HepG2 (cell line): ENCODE measurements at regions not wholly inside any gene's neighbourhood (a gene's known extent, or its start where the extent isn't known, plus 50 kb on each side); places are given as distances from the start of the nearest gene placed in this dataset.

Source experiments
- ATAC-seq: fragments of 200-7000 bp; cut with Tn5 transposase; 3 replicates; pipeline ENCODE4 v1.9.1; 2020; ENCODE audit warnings: mild to moderate bottlenecking, moderate library complexity
- BruUV-seq: library from RNA; stranded (reverse); fragments of 400-500 nt; replicated peaks from 2 replicates; lab custom pipeline; 2021; lab: Mats Ljungman, UMichigan
- CTCF ChIA-PET: fragments of 300-600 bp; formaldehyde crosslinking; extraction: SDS; loops from one replicate; lab custom pipeline; 2021; ENCODE audit warnings: low total read pairs, inconsistent platforms, low intra/inter-chr PET ratio; lab: Yijun Ruan, JAX
- POLR2A ChIA-PET: fragments of 350-600 bp; sonication (Branson Sonifier 250); formaldehyde crosslinking; loops from one replicate; lab custom pipeline; 2020; ENCODE audit warnings: antibody characterized with exemption, inconsistent platforms; lab: Yijun Ruan, JAX
- DNase-seq: peaks from one replicate; pipeline ENCODE4 v3.0.0-alpha.2; 2015; ENCODE audit warnings: low spot score
- FAIRE-seq: peaks from 3 replicates; lab custom pipeline; 2011; peaks lifted over from hg19 to GRCh38; lab: Jason Lieb, UNC
- H2AFZ ChIP-seq: one replicate; pipeline ENCODE4 v1.6.1; 2011; ENCODE audit warnings: low read length, inconsistent platforms
- H3K27ac ChIP-seq: fragments of 300-600 bp; 3 replicates; pipeline ENCODE4 v1.8.0; 2011; ENCODE audit warnings: mixed run types, mild to moderate bottlenecking, mixed read lengths, low read length, inconsistent platforms; ENCODE audit not compliant: insufficient read depth; ENCODE audit errors: extremely low read length
- H3K27me3 ChIP-seq, 2 experiments: fragments of 200-600 bp in 1 of 2; 2 replicates in 1 of 2; 3 replicates in 1 of 2; pipeline versions ENCODE4 v1.6.0 to v1.8.0; 2011; ENCODE audit warnings: low read length in 2 of 2, mild to moderate bottlenecking in 2 of 2, moderate library complexity in 2 of 2, inconsistent platforms in 1 of 2; ENCODE audit not compliant: insufficient read depth in 2 of 2, control insufficient read depth in 1 of 2
- H3K36me3 ChIP-seq, 2 experiments: fragments of 200-600 bp in 1 of 2; replicated peaks in 1 of 2; 2 replicates in 1 of 2; 3 replicates in 1 of 2; pipeline versions ENCODE4 v1.5.1 to v1.8.0; 2011; ENCODE audit warnings: low read length in 2 of 2, inconsistent platforms in 1 of 2; ENCODE audit not compliant: insufficient read depth in 2 of 2, control insufficient read depth in 1 of 2
- H3K4me1 ChIP-seq: 2 replicates; pipeline ENCODE4 v1.5.1; 2012; ENCODE audit warnings: low read length, inconsistent platforms; ENCODE audit not compliant: insufficient read depth
- H3K4me2 ChIP-seq: 2 replicates; pipeline ENCODE4 v1.6.0; 2011; ENCODE audit warnings: low read depth, low read length, inconsistent platforms
- H3K4me3 ChIP-seq, 3 experiments: fragments of 200-600 bp in 1 of 3; sonication (generic), shearing (Covaris generic) in 1 of 3; replicated peaks in 1 of 3; 2 replicates each; pipeline ENCODE4 v1.5.1; 2011 to 2016; ENCODE audit warnings: low read length in 3 of 3, inconsistent platforms in 2 of 3, low read depth in 2 of 3, mild to moderate bottlenecking in 2 of 3, control low read depth in 1 of 3, mixed read lengths in 1 of 3; ENCODE audit not compliant: insufficient read depth in 1 of 3
- H3K79me2 ChIP-seq: one replicate; pipeline ENCODE4 v1.6.1; 2011; ENCODE audit warnings: low read length, inconsistent platforms; ENCODE audit not compliant: insufficient read depth
- H3K9ac ChIP-seq: 2 replicates; pipeline ENCODE4 v1.6.0; 2011; ENCODE audit warnings: mild to moderate bottlenecking, low read depth, low read length, inconsistent platforms; ENCODE audit not compliant: insufficient read depth
- H3K9me3 ChIP-seq: 2 replicates; pipeline ENCODE4 v1.5.1; 2012; ENCODE audit warnings: mild to moderate bottlenecking, low read length
- H4K20me1 ChIP-seq: 2 replicates; pipeline ENCODE4 v1.6.0; 2011; ENCODE audit warnings: inconsistent platforms, mild to moderate bottlenecking, low read length, moderate library complexity; ENCODE audit not compliant: insufficient read depth
- ATF7 ChIP-seq, 2 experiments: fragments of 450-650 bp in 1 of 2; sonication (generic) in 1 of 2; formaldehyde crosslinking in 1 of 2; IDR thresholded peaks; 2 replicates each; pipeline versions ENCODE4 v1.4.0 to v1.6.1; 2016 to 2020; ENCODE audit warnings: antibody characterized with exemption in 1 of 2, mild to moderate bottlenecking in 1 of 2, missing genetic modification reagents in 1 of 2
- CTCF ChIP-seq: sonication (generic); formaldehyde crosslinking; IDR thresholded peaks from 2 replicates; pipeline ENCODE4 v1.5.0; 2020; ENCODE audit warnings: mild to moderate bottlenecking, missing genetic modification reagents, moderate library complexity
- HHEX ChIP-seq: IDR thresholded peaks from 2 replicates; pipeline ENCODE4 v1.6.1; 2016; ENCODE audit warnings: control low read depth
- HNRNPH1 ChIP-seq: fragments of 200-400 bp; formaldehyde crosslinking; optimal IDR thresholded peaks from 2 replicates; pipeline ENCODE3; 2017; ENCODE audit warnings: mild to moderate bottlenecking, low read depth, low read length
- HNRNPUL1 ChIP-seq: fragments of 200-400 bp; formaldehyde crosslinking; IDR thresholded peaks from 2 replicates; pipeline ENCODE4 v1.6.1; 2017; ENCODE audit warnings: low read depth, mild to moderate bottlenecking, low read length, moderate library complexity
- HOXA5 ChIP-seq: sonication (generic); formaldehyde crosslinking; IDR thresholded peaks from 2 replicates; pipeline ENCODE4 v1.4.0; 2020; ENCODE audit warnings: missing genetic modification reagents
- KAT7 ChIP-seq: IDR thresholded peaks from 2 replicates; pipeline ENCODE4 v1.6.1; 2018; ENCODE audit warnings: borderline replicate concordance, missing compliant biosample characterization
- NCOR1 ChIP-seq: fragments of 200-600 bp; sonication (generic); IDR thresholded peaks from 2 replicates; pipeline ENCODE4 v1.7.0; 2017; ENCODE audit warnings: antibody characterized with exemption, low read length, borderline replicate concordance
- SAFB2 ChIP-seq: sonication (generic); formaldehyde crosslinking; IDR thresholded peaks from 2 replicates; pipeline ENCODE4 v1.5.1; 2020; ENCODE audit warnings: missing genetic modification reagents, low read depth, mild to moderate bottlenecking, borderline replicate concordance
- SIN3A ChIP-seq: IDR thresholded peaks from 2 replicates; pipeline ENCODE4 v1.6.1; 2011; ENCODE audit warnings: low read depth, mild to moderate bottlenecking, control low read depth, low read length, borderline replicate concordance
- SOX5 ChIP-seq: IDR thresholded peaks from 2 replicates; pipeline ENCODE4 v1.6.1; 2016; ENCODE audit warnings: borderline replicate concordance
- SRSF9 ChIP-seq: fragments of 200-400 bp; formaldehyde crosslinking; IDR thresholded peaks from 2 replicates; pipeline ENCODE4 v1.6.1; 2018; ENCODE audit warnings: borderline replicate concordance, mild to moderate bottlenecking, low read depth, low read length; ENCODE audit not compliant: insufficient read depth, poor library complexity, severe bottlenecking
- STAG1 ChIP-seq: sonication (generic); formaldehyde crosslinking; IDR thresholded peaks from 2 replicates; pipeline ENCODE4 v1.4.0; 2020; ENCODE audit warnings: missing genetic modification reagents
- ZMYM2 ChIP-seq: sonication (generic); formaldehyde crosslinking; IDR thresholded peaks from 2 replicates; pipeline ENCODE4 v1.8.0; 2022; ENCODE audit warnings: mild to moderate bottlenecking, missing genetic modification reagents
- ZNF629 ChIP-seq: sonication (generic); formaldehyde crosslinking; conservative IDR thresholded peaks from 2 replicates; pipeline ENCODE4 v1.5.0; 2020; ENCODE audit warnings: missing genetic modification reagents
- ZNF670 ChIP-seq: sonication (generic); formaldehyde crosslinking; IDR thresholded peaks from 2 replicates; pipeline ENCODE4 v1.8.0; 2022; ENCODE audit warnings: mild to moderate bottlenecking, missing genetic modification reagents, borderline replicate concordance
- ZNF746 ChIP-seq: sonication (generic); formaldehyde crosslinking; IDR thresholded peaks from 2 replicates; pipeline ENCODE4 v1.8.0; 2022; ENCODE audit warnings: mild to moderate bottlenecking, missing genetic modification reagents
- WGBS: methylation state at CpG from one replicate; pipeline ENCODE4 v1.1.6; 2017; ENCODE audit warnings: low lambda C conversion rate; 5-methylcytosine and 5-hydroxymethylcytosine counted together
- in situ Hi-C: cut with HindIII; loops from 2 replicates; pipeline ENCODE4 v1.10.0; 2017; ENCODE audit warnings: low pct_unique_long_range_greater_than_20kb; ENCODE audit not compliant: extremely low pct_ligation_motif_present
- intact Hi-C: fragments of 100-400 bp; cut with micrococcal nuclease; formaldehyde crosslinking; loops from one replicate; pipeline ENCODE4 v1.10.0; 2022; ENCODE audit not compliant: unreplicated experiment
- TF ChIP-seq, protein P1 (sequence below): sonication (generic); formaldehyde crosslinking; IDR thresholded peaks from 2 replicates; pipeline ENCODE4 v1.4.0; 2020; ENCODE audit warnings: mild to moderate bottlenecking, missing genetic modification reagents
- TF ChIP-seq, protein P2 (sequence below): sonication (generic); formaldehyde crosslinking; IDR thresholded peaks from 2 replicates; pipeline ENCODE4 v1.8.1; 2023; ENCODE audit warnings: missing genetic modification reagents, mild to moderate bottlenecking, borderline replicate concordance
- TF ChIP-seq, protein P3 (sequence below): IDR thresholded peaks from 2 replicates; pipeline ENCODE4 v1.6.1; 2016; ENCODE audit warnings: control low read depth

DNA sequence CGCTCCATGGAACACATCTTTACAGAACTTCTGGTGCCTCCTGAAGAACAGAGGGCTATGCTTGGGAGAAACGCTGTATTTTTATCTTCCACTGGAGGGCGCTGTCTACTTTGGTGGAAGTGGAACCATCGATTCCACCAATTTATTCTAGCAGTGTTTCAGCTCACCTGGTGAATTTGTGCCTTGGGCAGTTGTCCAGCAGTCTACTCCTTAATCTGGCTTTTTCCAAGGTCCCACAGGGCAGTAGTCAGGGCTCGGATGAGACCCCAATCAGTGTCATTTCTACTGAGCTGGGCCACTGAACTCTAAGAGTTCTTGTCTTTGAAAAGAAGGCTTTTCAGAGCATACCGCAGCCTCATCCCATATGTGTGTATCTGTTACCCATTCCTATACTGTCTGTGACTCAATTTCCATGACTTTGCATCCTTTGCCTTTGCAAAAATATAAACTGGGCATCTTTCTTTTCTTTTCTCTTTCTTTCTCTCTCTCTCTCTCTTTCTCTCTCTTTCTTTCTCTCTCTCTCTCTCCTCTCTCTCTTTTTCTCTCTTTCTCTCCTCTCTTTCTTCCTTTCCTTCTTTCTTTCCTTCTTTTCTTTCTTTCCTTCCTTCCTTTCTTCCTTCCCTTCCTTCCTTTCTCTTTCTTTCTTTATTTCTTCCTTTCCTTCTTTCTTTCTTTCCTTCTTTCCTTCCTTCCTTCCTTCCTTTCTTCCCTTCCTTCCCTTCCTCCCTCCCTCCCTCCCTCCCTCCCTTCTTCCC is 138.4 kb upstream of the ZNF618 start:
- CTCF ChIA-PET, result interaction anchor here (1.0 to 1.6 kb wide), 2 partner anchors 55 to 310 kb away, joined by 5 to 6 read pairs; no protein-coding TSS in a partner anchor
- TF ChIP-seq HNRNPH1 (no peak), NCOR1 (no peak), KAT7 (CRISPR knock-in tag) (no peak), HHEX (CRISPR knock-in tag) (no peak), SIN3A (no peak), ATF7 (IDR thresholded peaks at IDR 0.05) (peak; percentile 26; the same call in 1 of the 2 replicates), ATF7 (CRISPR knock-in tag; IDR thresholded peaks at IDR 0.05) (no peak), ZNF629 (CRISPR knock-in tag) (no peak), ZMYM2 (no peak), CTCF (CRISPR knock-in tag) (peak; percentile 77), HOXA5 (CRISPR knock-in tag) (no peak), STAG1 (CRISPR knock-in tag) (peak; percentile 79), ZNF746 (no peak), ZNF670 (no peak), SAFB2 (CRISPR knock-in tag) (no peak), SRSF9 (no peak), HNRNPUL1 (no peak), SOX5 (CRISPR knock-in tag) (no peak)
- TF ChIP-seq, protein P1, sequence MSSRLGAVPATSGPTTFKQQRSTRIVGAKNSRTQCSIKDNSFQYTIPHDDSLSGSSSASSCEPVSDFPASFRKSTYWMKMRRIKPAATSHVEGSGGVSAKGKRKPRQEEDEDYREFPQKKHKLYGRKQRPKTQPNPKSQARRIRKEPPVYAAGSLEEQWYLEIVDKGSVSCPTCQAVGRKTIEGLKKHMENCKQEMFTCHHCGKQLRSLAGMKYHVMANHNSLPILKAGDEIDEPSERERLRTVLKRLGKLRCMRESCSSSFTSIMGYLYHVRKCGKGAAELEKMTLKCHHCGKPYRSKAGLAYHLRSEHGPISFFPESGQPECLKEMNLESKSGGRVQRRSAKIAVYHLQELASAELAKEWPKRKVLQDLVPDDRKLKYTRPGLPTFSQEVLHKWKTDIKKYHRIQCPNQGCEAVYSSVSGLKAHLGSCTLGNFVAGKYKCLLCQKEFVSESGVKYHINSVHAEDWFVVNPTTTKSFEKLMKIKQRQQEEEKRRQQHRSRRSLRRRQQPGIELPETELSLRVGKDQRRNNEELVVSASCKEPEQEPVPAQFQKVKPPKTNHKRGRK, result peak; percentile 77
- TF ChIP-seq, protein P2, sequence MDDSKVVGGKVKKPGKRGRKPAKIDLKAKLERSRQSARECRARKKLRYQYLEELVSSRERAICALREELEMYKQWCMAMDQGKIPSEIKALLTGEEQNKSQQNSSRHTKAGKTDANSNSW (CRISPR knock-in tag), result no peak
- TF ChIP-seq, protein P3, sequence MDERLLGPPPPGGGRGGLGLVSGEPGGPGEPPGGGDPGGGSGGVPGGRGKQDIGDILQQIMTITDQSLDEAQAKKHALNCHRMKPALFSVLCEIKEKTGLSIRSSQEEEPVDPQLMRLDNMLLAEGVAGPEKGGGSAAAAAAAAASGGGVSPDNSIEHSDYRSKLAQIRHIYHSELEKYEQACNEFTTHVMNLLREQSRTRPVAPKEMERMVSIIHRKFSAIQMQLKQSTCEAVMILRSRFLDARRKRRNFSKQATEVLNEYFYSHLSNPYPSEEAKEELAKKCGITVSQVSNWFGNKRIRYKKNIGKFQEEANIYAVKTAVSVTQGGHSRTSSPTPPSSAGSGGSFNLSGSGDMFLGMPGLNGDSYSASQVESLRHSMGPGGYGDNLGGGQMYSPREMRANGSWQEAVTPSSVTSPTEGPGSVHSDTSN (CRISPR knock-in tag), result no peak

More for the DNA sequence above, 138.4 kb upstream of the ZNF618 start:
- no peaks in the 10 kb centered on the region for H3K79me2 ChIP-seq
- H3K27me3 ChIP-seq, result peaks cover 0 to 10% of the 10 kb centered on the region in 2 experiments; a peak in 1 of 5 replicates
- DNase-seq (peak; percentile 46), FAIRE-seq (peak; percentile 8), ATAC-seq (peak; percentile 78)
- H3K4me2 ChIP-seq, result no peak overlapping the region
- no peaks in the 10 kb centered on the region for H4K20me1 ChIP-seq
- POLR2A ChIA-PET, result no interaction called here
- WGBS, result 13% methylated on average over 5 of the region's 6 CpGs
- H3K4me3 ChIP-seq, result no peak overlapping the region
- H3K4me1 ChIP-seq, result no peaks in the 10 kb centered on the region
- in situ Hi-C loops, result loop anchor here (25.0 kb wide), 1 partner anchor 300 kb away; no protein-coding TSS in a partner anchor
- H3K27ac ChIP-seq, result no peak overlapping the region
- no peak overlapping the region for H3K9ac ChIP-seq
- H2AFZ ChIP-seq, result no peak overlapping the region
- no peaks in the 10 kb centered on the region for H3K9me3 ChIP-seq
- no peaks in the 10 kb centered on the region for H3K36me3 ChIP-seq
- no TSS peak for BruUV-seq
- intact Hi-C loops, result loop anchor here (1.0 kb wide), 1 partner anchor 310 kb away; no protein-coding TSS in a partner anchor
